IPS DF 19.7 (cell line): ENCODE measurements at regions not wholly inside any gene's neighbourhood (a gene's known extent, or its start where the extent isn't known, plus 50 kb on each side); places are given as distances from the start of the nearest gene placed in this dataset.
"Not testable (repeated sequence)": the region's sequence is repeated elsewhere in the genome, so short reads cannot be mapped to it uniquely, and the experiment has no call there.

ENCODE experiments used
- DNase-seq: peaks from one replicate; pipeline ENCODE4 v3.0.0-alpha.2; 2013; ENCODE audit warnings: low read depth, low spot score

- DNase-seq = no peak
These were observed 107.9 kb upstream of the PALMD start for GRCh38 chr1:99537886-99538617.

DNA sequence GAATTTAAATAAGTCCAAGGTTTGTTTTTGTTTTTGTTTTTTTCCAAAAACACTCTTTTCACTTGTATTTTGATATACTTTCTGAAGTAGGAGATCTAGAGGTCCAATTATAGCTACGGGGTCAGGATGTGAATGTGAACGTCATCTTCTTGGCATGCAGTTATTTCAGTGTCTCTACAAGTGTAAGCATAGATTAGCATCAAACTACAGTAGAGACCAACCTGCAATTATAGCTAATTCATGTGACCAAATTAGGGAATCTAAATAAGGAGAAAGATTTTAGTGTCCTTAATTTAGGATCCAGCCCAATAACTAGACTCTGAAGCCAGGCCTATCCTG lies 107.3 kb upstream of the PALMD start:
- no peak for DNase-seq

GRCh38 chr1:99539131-99539530 lies 106.8 kb upstream of the PALMD start:
- no peak for DNase-seq

- no peak for DNase-seq
These were observed 105.2 kb upstream of the PALMD start for GRCh38 chr1:99540744-99541143.

DNA sequence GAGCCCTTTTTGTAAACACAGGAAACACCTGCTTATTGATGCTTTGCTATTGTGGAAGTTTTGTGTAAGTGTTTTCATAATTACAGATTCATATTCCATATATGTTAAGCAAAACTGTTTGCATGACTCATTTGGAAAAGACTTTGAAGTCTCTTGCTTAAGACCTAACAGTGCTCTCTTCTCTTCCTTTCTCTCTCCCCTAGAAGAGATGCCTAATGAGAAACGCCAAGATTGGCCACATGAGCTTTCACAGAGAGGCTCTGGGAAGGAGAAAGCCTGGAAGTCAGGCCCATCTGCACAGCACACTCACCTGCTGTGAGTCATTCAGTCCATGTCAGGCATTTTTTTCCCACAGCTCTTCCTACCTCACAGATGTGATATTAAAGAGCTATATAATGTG lies 101.6 kb upstream of the PALMD start:
- DNase-seq = no peak

- DNase-seq = no peak
These were observed 99.2 kb upstream of the PALMD start for GRCh38 chr1:99546432-99547416.

DNA sequence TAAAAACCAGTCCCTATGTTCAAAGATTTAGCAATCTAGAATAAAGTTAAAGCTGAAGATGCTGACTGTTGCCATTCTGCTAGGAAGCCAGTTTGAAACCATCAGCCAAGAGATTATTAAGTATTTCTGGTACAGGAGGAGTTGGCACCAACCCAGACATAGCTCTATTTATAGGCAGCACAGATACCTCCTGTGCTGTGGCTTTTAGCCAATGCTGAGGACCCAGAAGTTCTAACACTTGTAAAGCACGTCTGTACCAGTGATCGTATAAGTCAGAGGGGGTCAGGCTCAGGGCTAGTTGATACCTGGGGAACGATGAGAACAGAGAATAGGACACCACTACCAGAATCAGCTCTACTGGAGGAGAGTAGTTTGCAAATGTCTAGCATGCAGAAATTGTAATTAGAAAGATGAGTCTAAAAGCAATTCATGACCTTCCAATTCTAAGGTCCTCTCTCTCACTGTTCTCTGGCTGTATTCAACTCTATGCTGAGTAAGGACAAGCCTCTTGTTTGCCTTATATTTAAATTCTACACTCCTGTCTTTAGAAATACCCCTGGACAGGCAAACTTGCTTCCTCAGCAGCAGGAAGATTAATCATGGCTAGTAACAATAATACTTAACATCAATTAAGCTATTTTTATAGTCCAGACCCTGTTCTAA lies 96.8 kb upstream of the PALMD start:
- DNase-seq = no peak

GRCh38 chr1:99550198-99550597 lies 95.7 kb upstream of the PALMD start:
- DNase-seq = no peak

DNA sequence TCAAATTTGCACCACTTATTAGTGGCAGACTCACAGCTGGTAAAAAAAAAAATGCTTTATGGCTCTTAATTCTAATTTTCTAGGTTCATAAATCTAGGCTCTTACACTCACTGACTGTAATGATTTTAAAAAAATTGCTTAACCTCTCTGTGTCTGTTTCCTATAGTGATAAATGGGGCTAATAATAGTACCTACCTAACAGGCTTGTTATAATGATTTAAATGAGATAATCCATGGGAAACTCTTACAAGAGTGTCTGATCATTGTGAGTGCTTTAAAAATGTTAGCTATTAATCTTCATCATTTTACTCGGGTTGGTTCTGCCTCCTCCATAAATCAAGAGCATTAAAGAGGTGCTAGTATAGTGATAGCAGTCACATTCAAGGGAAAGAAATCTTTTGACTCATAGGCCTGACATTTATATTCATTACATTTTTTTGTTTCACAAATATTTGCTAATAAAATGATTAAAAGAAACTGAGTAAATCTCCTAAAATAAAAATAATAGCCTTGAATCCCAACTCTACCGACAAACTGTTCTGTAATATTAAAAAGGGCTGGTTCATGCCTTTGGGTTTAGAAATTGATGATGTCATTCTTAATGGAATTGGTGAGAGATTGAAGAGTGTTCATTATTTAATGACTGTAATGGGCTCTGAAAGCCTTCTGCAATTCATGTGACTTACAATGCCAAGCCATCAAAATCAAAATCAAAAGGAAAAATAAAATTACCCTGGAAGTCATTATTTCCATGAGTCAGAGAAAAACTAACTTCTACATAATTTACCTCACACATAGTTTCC lies 93.9 kb upstream of the PALMD start:
- no peak for DNase-seq

DNA sequence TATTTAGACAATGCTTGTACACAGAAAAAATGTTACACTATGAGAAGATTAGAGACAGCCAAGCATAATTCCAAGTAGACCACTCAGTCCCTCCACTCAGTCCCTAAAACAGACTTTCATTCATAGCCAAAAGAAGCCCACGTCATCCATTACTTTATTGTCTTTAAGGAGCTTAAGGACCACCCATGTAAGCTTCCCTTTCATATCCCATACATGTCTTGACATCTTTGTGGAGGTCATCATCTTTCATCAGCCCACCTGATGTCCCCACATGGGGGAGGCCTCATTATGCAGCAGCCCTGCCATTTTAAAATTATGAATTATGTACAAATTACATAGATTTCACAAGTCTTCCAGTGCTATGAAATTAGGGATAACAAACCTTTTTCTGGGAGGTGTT lies 92.6 kb upstream of the PALMD start:
- DNase-seq = no peak

DNA sequence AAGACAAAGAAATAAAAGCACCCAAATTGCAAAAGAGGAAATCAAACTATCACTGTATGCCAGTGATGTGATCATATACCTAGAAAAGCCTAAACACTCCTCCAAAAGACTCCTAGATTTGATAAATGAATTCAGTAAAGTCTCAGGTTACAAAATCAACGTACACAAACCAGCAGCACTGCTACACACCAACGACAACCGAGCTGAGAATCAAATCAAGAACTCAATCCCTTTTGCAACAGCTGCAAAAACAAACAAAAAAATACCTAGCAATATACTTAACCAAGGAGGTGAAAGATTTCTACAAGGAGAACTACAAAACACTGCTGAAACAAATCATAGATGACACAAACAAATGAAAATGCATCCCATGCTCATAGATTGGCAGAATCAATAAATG lies 92.1 kb upstream of the PALMD start:
- DNase-seq = not testable (repeated sequence)

- no peak for DNase-seq
These were observed 91.2 kb upstream of the PALMD start for GRCh38 chr1:99554727-99555126.

GRCh38 chr1:99557546-99558202 lies 88.2 kb upstream of the PALMD start:
- DNase-seq = no peak

- DNase-seq = no peak
These were observed 86.7 kb upstream of the PALMD start for GRCh38 chr1:99559166-99559565.

DNA sequence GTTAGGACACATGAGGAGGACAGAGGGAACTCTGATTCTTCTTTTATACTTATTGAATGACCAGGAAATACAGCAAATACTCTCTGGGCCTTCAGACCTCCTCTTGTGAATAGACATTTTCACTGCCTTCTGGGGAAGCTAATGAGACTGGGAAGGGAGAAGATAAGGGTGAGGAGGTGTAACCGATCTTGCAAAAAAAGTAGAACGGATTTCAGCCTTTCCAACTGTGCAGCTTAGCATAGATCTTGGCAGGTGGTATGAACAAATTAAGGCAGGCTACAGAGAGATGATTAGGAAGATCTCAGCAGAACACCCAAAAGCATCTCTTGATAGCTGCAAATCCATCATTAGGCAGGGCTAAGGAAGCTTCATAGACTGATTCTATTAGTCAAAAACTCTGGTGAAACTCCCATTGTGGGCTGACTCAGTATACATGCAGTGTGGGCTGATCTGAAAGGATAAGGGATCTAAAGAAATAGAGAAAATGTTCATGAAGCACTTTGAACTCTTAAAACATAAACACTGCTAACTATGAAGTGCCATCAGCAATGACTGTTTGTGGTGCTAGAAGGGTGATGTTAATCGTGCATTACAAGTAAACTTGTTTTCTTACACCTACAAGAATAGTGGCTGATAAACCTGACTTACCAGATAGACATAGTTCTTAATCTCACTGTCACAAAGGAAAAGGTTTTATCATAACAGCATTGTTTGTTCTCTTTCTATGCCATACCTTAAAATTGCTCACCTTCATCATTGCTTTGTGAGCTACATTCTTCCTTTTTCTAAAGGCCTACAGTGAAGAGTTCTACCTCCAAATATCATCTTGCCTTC lies 85.5 kb upstream of the PALMD start:
- no peak for DNase-seq

- no peak for DNase-seq
These were observed 84.0 kb upstream of the PALMD start for GRCh38 chr1:99561952-99562351.

GRCh38 chr1:99565606-99566289 lies 80.2 kb upstream of the PALMD start:
- no peak for DNase-seq

- no peak for DNase-seq
These were observed 79.5 kb upstream of the PALMD start for GRCh38 chr1:99566290-99567021.
